Ishikawa (cell line): ENCODE measurements at regions not wholly inside any gene's neighbourhood (a gene's known extent, or its start where the extent isn't known, plus 50 kb on each side); places are given as distances from the start of the nearest gene placed in this dataset.

Experiments
- CEBPB ChIP-seq: IDR thresholded peaks from 2 replicates; pipeline ENCODE4 v1.6.1; 2012
- CREB1 ChIP-seq: IDR thresholded peaks from 2 replicates; pipeline ENCODE4 v1.6.1; 2012; ENCODE audit warnings: low read depth
- EGR1 ChIP-seq: IDR thresholded peaks from 2 replicates; pipeline ENCODE4 v1.6.1; 2012
- EP300 ChIP-seq: IDR thresholded peaks from 2 replicates; pipeline ENCODE4 v1.6.1; 2012; ENCODE audit warnings: borderline replicate concordance
- RAD21 ChIP-seq: IDR thresholded peaks from 2 replicates; pipeline ENCODE4 v1.6.1; 2012; ENCODE audit warnings: low read depth
- REST ChIP-seq: IDR thresholded peaks from 2 replicates; pipeline ENCODE4 v1.6.1; 2012; ENCODE audit warnings: low read depth, mild to moderate bottlenecking
- TAF1 ChIP-seq: IDR thresholded peaks from 2 replicates; pipeline ENCODE4 v1.6.1; 2012; ENCODE audit warnings: low read depth, mild to moderate bottlenecking
- TCF12 ChIP-seq: IDR thresholded peaks from 2 replicates; pipeline ENCODE4 v1.6.1; 2012; ENCODE audit warnings: low read depth
- TEAD4 ChIP-seq: IDR thresholded peaks from 2 replicates; pipeline ENCODE4 v1.6.1; 2012
- YY1 ChIP-seq: IDR thresholded peaks from 2 replicates; pipeline ENCODE4 v1.6.1; 2012; ENCODE audit warnings: low read depth
- ZBTB7A ChIP-seq: IDR thresholded peaks from 2 replicates; pipeline ENCODE4 v1.6.1; 2012; ENCODE audit warnings: low read depth
- TF ChIP-seq, protein P1 (sequence below): IDR thresholded peaks from 2 replicates; pipeline ENCODE4 v1.6.1; 2012
- TF ChIP-seq, protein P2 (sequence below): IDR thresholded peaks from 2 replicates; pipeline ENCODE4 v1.6.1; 2012

DNA sequence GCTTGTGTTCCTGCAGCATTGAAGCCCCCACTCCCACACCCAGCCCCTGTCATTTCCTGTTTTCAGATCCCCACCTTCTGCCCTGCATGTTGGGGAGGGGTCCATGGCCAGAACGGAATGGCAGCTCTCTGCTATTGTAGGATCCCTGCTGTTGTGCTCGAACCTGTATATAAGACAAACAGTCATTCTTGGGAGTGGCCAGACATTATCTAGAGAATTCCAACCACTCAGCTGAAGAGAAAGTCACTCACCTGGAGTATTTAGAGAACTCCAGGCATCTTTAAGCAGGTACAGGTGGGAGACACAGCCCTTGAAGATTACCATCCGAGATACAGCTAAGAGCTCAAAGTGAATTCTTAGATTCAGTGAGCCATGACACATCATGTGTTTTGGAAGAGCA, 96.1 kb downstream of the C9orf152 start:
- TF ChIP-seq EP300 (no peak), CEBPB (no peak), CREB1 (no peak), ZBTB7A (no peak), TEAD4 (no peak), REST (no peak), TAF1 (no peak), YY1 (no peak), RAD21 (no peak), EGR1 (no peak), TCF12 (no peak)
- TF ChIP-seq, protein P1, sequence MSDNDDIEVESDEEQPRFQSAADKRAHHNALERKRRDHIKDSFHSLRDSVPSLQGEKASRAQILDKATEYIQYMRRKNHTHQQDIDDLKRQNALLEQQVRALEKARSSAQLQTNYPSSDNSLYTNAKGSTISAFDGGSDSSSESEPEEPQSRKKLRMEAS = no peak
- TF ChIP-seq, protein P2, sequence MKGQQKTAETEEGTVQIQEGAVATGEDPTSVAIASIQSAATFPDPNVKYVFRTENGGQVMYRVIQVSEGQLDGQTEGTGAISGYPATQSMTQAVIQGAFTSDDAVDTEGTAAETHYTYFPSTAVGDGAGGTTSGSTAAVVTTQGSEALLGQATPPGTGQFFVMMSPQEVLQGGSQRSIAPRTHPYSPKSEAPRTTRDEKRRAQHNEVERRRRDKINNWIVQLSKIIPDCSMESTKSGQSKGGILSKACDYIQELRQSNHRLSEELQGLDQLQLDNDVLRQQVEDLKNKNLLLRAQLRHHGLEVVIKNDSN = no peak
